ENCODE measurements at regions not wholly inside any gene's neighbourhood (a gene's known extent, or its start where the extent isn't known, plus 50 kb on each side); places are given as distances from the start of the nearest gene placed in this dataset.

DNA sequence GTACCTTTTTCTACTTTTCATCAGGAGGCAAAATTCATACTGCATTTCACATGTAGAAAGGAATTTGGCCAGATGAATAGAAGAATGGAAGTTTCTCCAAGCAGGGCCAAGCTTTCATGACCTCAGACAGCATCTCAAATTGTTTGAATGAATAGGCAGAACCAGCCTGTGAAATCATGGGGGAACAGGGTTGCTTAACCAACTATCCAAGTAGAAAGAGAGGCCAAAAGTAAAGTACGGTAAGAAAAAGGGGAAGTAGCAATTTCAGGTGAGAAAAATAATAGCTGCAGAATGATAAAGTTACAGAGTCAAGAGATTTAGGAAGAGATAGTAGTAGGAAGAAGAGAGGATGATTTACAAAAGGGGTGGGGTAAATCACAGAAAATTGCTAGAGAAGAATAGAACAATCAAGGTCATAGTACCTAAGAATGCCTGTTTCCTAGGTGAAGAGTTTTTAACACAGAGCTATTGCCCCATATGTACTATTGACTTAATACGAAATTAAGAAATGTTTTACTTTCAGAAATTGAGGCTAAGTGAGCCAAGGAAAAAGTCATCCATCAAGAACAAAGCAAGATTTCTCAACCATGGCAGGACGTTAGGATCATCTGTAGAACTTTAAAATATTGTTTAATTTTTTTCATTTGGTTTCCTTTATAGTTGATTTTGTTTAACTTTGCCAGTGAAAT, 177.1 kb upstream of the TET2 start:
- no peak for FAIRE-seq

DNA sequence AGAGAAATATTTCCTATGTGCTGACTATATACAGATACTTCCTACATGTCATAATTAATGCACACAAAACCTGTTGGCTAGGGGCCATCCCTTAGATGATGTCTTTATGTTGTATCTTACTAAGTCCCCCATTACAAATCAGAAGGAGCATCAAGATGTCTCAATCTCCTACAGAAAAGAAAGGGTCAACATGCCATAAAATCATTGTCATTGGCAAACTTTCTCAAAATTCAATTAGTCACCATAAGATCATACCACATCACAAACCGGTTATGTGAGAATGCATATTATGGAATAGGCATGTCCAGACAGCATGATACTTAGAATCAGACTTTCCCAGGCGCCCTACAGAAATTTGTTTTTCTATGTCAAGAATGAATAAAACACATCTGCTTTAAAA, 175.2 kb upstream of the TET2 start:
- no peak for FAIRE-seq

DNA sequence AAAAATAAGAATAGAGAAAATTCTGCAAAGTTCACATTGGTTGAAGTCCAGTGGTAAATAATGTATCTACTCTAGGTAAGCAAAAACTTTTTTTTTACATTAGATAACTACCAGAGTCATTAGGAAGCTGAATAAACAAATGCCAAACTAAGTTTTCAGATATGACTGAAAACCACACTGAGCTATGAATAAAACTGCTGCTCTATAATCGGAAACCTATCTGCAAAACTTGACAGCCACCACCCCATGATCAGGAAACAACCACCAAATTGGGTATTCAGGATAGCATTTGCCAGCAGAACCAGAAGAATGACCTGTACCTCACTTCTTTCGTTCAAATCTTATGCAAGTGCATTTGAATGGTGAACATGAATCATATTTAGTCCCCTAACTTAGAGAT, 173.0 kb upstream of the TET2 start:
- FAIRE-seq: no peak

DNA sequence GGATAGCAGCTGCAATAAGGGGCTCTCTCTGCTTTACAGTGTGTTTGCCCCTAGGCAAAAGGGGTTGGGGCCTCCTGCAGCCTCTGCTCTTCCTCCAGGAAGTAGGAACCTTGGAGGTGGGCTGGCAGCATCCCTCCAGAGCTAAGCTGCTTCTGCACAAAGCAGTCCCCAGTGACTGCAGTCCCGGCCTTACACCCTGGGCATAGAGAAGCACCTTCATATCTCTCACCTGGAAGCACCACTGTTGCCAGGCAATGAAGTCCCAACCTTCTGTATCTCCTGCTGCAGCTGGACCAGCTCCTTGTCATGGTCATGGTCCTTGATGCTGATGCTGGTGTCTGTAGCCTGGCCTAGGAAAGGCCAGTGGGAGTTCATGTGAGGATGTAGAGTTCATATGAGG, 171.1 kb upstream of the TET2 start:
- no peak for FAIRE-seq

DNA sequence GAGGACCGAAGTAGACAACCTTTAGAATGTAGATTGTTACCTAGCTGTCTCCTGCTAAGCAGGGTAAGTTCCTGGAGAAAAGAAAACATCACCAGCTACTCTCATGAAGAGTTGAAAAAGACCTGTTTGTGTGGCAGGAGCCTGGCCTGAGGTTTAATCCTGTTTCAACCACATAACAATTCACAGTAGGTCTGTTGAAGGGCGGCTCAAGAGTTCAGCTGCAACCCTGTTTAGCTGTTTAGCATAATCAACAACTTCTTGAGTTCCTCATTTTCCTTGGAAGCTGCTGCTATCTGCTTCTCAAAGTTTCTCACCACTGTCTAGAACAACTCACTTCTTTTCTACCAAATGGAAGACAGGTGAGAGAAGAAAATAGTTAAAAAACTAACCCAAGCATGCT, 170.4 kb upstream of the TET2 start:
- FAIRE-seq: no peak

DNA sequence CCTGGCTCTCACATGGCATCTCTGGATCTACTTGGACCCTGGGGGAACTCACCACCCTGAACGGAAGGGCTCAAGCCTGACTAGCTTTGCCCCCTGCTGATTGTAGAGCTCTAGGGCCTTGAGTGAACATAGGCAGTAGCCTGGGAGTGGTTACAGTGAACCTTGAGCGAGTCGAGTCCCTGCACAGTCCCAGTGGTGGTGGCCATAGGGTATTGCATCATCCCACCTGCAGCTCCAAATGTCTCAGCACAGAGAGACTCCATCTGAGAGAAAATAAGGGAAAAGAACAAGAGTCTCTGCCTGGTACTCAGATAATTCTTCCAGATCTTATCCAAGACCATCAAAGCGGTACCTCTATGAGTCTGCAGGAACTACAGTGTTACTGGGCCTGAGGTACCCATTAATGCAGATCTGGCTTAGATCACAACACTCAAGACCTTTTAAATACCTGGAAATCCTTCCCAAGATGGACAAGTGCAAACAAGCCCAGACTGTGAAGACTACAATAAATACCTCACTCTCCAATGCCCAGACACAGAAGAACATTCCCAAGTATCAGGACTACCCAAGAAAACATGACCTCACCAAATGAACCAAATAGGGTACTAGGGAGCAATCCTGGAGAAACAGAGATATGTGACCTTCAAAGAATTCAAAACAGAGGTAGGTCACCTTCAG, 167.5 kb upstream of the TET2 start:
- no peak for FAIRE-seq

DNA sequence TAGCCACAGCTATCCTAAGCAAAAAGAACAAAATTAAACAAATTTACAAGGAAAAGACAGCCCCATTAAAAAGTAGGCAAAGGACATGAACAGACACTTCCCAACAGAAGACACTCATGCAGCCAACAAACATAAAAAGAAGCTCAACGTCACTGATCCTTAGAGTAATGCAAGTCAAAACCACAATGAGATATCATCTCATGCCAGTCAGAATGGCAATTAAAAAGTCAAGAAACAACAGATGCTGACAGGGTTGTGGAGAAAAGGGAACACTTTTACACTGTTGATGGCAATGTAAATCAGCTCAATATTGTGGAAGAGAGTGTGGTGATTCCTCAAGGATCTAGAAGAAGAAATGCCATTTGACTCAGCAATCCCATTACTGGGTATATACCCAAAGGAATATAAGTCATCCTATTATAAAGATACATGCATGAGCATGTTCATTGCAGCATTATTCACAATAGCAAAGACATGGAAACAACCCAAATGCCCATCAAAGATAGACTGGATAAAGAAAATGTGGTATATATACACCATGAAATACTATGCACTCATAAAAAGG, 163.0 kb upstream of the TET2 start:
- no peak for FAIRE-seq

DNA sequence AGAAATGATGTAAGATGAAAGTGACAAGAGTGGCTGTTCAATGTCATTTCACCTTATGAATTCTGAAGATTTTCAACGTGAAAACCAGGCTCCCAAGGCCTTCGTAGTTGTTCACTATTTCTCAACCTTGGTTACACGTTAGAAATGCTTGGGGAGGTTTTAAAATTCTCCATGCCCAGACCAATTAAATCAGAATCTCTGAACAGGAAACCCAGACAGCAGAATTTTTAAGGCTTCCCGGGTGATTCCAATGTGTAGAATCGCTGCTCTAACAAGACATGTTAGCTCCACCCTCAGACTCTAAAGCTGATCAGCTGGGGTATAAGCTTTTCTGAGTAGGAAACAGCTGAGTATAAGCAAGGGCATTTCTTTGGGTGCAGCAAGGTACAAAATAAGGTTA, 160.4 kb upstream of the TET2 start:
- FAIRE-seq: no peak

DNA sequence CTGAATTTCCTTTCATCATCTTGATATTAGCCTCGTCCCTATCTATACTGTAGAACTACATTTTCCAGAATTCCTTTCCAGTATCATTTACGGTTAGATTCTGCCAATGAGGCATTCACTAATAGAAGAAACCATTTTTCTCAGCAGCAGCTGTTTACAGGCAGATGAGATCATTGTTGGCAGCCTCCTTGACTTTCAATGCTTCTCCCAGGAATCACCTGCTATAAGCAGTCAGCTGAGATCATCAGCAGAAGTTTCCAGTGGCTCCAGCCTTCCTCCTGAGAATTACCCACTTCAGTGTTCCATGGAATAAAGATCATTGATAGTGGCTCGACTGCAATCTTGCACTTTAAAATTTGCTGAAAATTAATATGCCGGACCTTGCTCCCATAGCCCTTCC, 157.3 kb upstream of the TET2 start:
- no peak for FAIRE-seq

DNA sequence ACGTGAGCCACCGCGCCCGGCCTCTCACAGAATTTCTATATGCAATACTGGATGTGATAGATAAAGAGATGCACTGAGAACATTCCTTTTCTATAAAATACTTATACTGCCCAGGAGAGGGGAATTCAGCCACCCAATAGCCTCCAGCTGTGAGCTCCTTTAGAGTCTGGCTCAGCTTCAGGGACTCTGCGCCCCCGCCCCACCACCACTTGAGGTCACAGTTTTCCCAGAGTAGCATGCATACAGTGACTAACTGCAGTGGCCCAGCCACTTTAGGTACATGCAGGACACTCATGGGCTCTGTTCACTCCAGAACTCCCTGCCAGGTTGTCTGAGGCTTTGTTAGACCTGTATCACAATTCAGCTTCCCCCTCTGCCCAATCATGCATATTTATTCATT, 144.4 kb upstream of the TET2 start:
- no peak for FAIRE-seq

DNA sequence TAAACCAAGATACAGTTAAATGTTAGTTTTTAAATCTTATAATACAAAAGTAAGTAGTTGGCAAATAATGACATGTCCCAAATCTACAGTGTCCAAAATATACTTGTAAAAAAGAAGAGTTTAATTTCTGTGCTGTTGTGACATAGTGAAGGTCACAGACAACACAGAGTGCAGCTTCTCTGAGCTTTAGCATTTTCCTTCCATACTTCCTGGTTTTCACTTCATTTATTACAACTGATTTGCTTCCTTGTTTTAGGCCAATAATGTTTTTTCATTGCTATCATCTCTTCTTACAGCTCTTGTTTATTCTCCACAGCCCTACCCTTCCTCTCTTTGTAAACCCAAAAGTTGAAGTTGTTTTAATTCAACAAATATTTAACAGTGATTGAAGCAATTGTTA, 132.4 kb upstream of the TET2 start:
- FAIRE-seq: no peak

DNA sequence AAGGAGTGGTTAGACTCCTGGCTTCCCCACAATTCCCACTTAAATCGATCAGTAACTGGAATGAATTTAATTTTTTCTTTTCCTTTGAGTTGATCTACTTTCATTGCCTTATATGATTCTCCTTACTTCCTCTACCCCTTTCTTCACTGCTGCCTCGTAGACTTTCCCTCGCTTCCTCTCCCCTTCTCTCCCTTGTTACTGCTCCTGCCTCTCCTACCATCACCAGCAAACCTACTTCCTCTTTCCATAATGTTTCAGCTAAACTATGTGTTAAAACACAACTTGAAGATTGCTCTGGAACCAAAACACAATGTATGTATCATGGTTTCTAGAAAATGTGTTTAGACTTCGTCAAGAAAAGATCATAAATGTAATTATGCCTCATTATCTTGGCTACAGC, 132.0 kb upstream of the TET2 start:
- FAIRE-seq: no peak

DNA sequence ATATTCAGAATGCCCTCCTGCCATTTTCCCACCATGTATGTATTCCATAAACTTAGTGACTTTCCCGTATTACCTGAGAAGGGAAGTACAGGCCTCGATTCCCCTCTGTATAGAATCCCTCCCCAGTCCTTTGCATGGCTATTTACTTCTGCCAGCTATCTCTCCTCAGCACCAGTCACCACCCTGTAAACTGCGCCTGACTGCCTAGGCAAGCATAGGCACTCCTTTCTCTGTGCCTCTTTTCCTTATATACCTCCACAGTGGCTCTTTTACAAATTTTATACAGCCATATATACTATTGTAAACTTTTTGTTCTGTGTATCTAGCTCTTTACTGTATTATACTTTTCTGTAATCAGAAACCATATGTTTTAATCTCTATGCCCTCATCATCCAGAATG, 130.9 kb upstream of the TET2 start:
- no peak for FAIRE-seq

DNA sequence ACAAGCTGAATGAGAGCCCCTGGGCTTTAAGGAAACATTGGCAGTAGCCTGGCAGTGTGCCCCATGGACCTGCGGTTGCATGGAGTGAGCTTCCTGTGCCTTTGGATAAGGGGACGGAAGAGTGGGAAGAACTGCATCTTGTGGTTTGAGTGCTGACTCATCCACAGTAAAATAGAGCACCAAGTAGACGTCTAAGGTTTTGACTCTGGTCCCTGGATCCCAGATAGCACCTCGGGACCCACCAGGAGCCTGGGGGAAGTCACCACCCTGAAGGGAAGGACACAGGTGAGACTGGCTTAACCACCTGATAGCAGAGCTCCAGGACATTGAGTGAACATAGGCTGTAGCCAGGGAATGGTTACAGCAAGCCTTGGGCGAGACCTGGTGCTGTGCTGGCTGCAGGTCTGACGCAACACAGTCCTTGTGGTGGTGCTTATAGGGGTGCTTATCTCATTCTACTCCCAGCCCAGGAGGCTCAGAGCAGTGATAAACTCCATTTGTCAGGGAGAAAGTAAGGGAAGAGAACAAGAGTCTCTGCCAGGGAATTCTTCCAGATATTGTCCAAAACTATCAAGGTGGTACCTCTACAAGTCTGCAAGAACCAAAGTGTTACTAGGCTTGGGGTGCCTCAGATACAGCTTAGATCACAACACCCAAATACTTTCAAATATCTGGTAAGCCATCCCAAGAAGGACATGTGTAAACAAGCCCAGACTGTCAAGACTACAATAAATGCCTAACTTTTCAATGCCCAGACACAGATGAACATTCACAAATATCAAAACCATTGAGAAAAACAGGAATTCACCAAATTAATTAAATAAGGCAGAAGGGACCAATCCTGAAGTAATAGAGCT, 123.6 kb upstream of the TET2 start:
- no peak for FAIRE-seq

DNA sequence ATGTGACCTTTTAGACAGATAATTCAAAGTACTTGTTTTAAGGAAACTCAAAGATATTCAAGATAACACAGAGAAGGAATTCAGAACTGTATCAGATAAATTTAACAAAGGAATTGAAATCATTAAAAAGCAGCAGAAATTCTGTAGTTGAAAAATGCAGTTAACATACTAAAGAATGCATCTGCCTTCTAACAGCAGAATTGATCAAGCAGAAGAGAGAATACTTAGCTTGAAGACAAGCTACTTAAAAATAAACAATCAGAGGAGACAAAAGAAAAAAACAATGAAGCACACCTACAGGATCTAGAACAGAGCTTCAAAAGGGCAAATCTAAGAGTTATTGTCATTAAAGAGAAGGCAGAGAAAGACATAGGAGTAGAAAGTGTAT, 123.0 kb upstream of the TET2 start:
- no peak for FAIRE-seq

DNA sequence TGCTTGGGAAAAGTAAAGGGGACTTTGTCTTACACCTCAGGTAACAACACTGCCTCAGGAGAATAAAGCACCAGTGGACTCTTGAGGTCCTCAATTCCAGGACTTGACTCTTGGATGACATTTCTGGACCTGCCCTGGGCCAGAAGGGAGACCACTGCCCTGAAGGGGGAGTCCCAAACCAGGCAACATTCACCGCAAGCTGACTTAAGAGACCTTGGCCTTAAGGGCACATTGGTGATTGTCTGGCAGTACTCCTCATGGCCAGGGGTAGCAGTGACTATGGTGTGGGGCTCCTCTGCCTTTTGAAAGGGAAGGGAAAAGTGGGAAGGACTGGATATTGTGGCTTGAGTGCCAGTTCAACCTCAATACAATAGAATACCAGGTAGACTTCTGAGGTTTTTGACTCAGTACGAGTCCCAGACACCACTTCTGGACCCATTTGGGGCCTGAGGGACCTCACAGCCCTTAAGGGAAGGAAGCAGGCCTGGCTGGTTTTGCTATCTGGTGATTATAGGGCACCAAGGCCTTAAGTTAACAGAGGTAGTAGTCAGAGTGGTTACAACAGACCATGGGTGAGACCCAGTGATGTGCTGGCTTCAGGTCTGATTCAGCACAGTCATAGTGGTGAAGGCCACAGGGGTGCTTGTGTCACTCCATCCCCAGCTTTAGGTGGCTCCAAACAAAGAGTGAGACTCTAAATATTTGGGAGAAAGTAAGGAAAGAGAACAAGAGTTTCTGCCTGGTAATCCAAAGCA, 121.2 kb upstream of the TET2 start:
- FAIRE-seq: no peak

DNA sequence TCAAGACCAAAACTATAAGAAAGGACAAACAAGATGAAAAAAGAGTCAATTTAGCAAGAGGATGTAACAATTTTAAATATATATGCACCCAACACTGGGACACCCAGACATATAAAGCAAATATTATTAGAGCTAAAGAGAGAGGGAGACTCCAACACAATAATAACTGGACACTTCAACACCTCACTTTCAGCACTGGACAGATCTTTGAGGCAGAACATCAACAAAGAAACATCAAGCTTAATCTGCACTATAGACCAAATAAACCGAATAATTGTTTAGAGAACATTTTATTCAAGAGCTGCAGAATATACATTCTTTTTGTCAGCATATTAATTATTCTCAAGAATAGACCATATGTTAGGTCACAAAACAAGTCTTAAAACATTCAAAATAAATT, 109.7 kb upstream of the TET2 start:
- FAIRE-seq: no peak

DNA sequence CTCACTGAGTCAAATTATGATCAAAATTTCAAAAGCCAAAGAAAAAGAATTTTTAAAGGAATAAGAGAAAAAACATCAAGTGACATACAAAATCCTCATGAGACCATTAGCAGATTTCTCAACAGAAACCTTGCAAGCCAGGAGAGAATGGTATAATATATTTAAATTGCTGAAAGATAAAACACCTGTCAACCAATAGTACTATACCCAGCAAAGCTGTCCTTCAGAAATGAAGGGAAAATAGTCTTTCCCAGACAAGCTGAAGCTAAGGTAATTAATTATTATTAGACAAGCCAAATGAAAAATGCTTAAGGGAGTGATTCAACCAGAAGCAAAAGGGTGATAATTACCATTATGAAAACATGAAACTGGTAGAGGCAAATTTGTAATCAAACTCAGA, 104.2 kb upstream of the TET2 start:
- FAIRE-seq: no peak

DNA sequence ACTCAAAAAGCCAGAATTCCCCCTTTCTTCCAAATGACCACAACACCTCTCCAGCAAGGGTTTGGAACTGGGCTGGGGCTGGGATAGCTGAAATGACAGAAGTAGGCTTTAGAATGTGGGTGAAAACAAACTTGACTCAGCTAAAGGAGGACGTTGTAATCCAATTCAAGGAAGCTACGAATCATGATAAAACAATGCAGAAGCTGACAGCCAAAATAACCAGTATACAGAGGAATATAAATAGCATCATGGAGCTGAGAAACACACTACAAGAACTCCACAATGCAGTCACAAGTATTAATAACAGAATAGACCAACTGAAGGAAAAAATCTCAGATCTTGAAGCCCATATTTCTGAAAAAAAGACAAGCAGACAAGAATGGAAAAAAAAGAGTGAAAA, 95.8 kb upstream of the TET2 start:
- FAIRE-seq: no peak

DNA sequence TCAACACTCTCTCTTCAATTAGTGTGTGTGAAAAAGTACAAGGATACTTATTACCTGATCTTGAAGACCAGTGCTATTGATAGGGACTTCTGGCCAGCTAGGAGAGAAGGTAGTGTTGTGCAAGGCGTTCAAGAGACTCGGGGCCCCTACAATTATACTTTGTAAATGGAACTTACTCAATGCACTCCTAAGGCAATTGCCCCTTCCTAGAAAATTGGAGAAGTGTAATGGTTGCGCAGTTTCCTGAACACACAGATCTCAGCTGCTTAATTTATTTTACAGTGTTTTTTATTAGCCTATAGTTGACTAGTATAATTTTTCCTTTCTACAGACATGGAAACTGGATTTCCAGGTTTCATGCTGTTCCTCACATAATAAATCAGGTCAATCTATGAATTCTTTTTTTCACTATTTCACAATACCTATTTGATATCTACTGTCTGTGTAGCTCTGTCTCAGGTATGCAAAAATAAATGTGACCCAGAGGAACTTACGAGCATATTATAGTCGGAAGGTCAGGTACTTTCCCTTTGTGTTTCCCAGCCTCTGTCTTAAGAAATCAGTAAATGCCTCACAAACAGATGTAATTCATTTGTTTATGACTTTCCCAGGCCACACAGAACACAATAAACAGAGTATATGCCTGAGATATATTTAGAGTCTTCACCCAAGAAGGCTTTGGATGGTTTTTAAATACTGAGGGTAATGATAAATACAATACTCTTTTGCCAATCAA, 89.1 kb upstream of the TET2 start:
- no peak for FAIRE-seq

DNA sequence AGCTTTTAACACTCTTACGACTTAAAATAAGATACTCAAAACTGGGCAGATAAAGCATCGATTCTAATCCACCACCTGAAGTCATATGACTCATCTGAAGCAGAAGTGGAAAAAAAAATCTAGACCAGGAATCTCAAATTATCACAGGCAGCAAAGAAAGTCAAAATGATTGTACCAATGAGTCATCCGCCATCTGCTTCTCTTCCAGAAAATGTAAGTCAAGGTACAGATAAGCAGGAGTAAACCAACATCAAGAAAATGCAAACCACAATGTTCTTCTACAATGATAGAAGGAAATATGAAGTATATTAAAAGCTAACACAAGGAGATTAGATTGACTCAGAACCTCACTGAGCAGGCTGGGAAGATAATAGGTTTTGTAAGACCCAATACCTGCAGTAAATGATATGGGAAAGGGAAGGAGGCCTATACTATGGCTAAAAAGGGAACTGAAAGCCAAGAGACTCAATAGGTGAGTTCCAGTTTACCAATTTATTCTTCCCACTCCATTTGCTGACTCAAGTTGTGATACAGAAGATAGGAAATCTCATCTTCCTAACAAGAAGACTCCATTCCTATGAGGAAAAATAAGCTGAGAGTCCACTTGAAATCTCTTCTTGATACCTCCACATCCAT, 88.4 kb upstream of the TET2 start:
- FAIRE-seq: no peak

DNA sequence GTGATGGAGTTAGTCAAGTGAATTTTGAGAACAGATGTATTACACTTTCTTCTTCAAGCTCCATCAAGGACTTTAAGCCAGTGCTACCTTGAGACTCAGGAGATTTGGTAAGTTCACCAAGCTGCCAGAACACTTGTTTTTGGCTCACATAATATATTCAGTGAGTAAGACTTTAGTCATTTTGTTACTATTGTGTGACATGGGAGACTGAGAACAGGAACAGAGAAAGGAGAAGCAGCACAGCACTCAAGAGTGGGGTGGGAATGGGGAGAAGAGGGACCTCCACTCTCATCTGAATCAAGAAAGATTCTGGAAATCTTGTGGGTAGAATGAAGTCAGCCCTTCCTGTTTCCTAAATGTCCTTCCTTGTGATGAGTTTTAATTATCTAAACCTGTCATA, 87.3 kb upstream of the TET2 start:
- no peak for FAIRE-seq
